HCT116 (cell line): ENCODE measurements at regions not wholly inside any gene's neighbourhood (a gene's known extent, or its start where the extent isn't known, plus 50 kb on each side); places are given as distances from the start of the nearest gene placed in this dataset.

Experiments used
- ATAC-seq: fragments of 200-7000 bp; cut with Tn5 transposase; 2 replicates; pipeline ENCODE4 v1.9.1; 2020; ENCODE audit warnings: mild to moderate bottlenecking, moderate library complexity
- BruUV-seq: library from RNA; stranded (reverse); fragments of 400-500 nt; replicated peaks from 2 replicates; lab custom pipeline; 2021; lab: Mats Ljungman, UMichigan
- CTCF ChIA-PET: fragments of 300-600 bp; sonication (Branson Sonifier 250); formaldehyde crosslinking; loops from one replicate; lab custom pipeline; 2021; ENCODE audit warnings: antibody characterized with exemption; lab: Charles Lee
- POLR2A ChIA-PET: fragments of 300-600, 350-600 bp; sonication (Branson Sonifier 250); formaldehyde crosslinking; loops from one replicate; lab custom pipeline; 2021; ENCODE audit warnings: antibody characterized with exemption; lab: Charles Lee
- RAD21 ChIA-PET, 2 experiments: fragments of 300-600 bp; sonication (Branson Sonifier 250); formaldehyde crosslinking; loops; one replicate each; lab custom pipeline; 2023; ENCODE audit warnings: low total read pairs in 2 of 2; ENCODE audit not compliant: uncharacterized antibody in 2 of 2, unreplicated experiment in 2 of 2, low non-redundant PET in 1 of 2; lab: Charles Lee
- DNase-seq: peaks from one replicate; pipeline ENCODE4 v3.0.0-alpha.2; 2010; ENCODE audit warnings: low read depth, low spot score
- H2AFZ ChIP-seq: fragments of 200-600 bp; shearing (Covaris generic), sonication (generic); 2 replicates; pipeline ENCODE4 v1.6.1; 2017; ENCODE audit warnings: low read depth, mixed run types, mixed read lengths, antibody characterized with exemption, low read length; ENCODE audit not compliant: poor library complexity, severe bottlenecking
- H3K27ac ChIP-seq: 2 replicates; pipeline ENCODE4 v1.5.1; 2012; ENCODE audit warnings: low read depth, low read length
- H3K27me3 ChIP-seq: fragments of 200-600 bp; sonication (generic); 2 replicates; pipeline ENCODE4 v1.6.1; 2016; ENCODE audit warnings: mixed run types, low read length, mixed read lengths; ENCODE audit not compliant: insufficient read depth
- H3K36me3 ChIP-seq, 2 experiments: fragments of 200-500 bp in 1 of 2; fragments of 200-600 bp in 1 of 2; sonication (Bioruptor generic) in 1 of 2; sonication (generic) in 1 of 2; 2 replicates each; pipeline versions ENCODE4 v1.5.1 to v1.6.1; 2014 to 2016; ENCODE audit warnings: low read length in 2 of 2, inconsistent platforms in 1 of 2, mixed read lengths in 1 of 2, mixed run types in 1 of 2; ENCODE audit not compliant: insufficient read depth in 2 of 2, control insufficient read depth in 1 of 2
- H3K4me1 ChIP-seq, 2 experiments: fragments of 200-600 bp in 1 of 2; sonication (generic) in 1 of 2; 2 replicates each; pipeline versions ENCODE4 v1.5.1 to v1.6.1; 2012 to 2017; ENCODE audit warnings: low read length in 2 of 2, inconsistent platforms in 1 of 2, mild to moderate bottlenecking in 1 of 2, mixed read lengths in 1 of 2, mixed run types in 1 of 2, moderate library complexity in 1 of 2; ENCODE audit not compliant: insufficient read depth in 2 of 2, control insufficient read depth in 1 of 2
- H3K4me2 ChIP-seq: fragments of 200-600 bp; sonication (generic); 2 replicates; pipeline ENCODE4 v1.6.1; 2017; ENCODE audit warnings: mixed run types, low read length, mixed read lengths
- H3K4me3 ChIP-seq, 2 experiments: fragments of 200-600 bp in 1 of 2; sonication (generic) in 1 of 2; replicated peaks in 1 of 2; 2 replicates each; pipeline ENCODE4 v1.5.1; 2011 to 2016; ENCODE audit warnings: low read length in 2 of 2, control low read depth in 1 of 2, low read depth in 1 of 2, mild to moderate bottlenecking in 1 of 2, mixed read lengths in 1 of 2, mixed run types in 1 of 2
- H3K79me2 ChIP-seq: fragments of 200-600 bp; sonication (generic); 2 replicates; pipeline ENCODE4 v1.6.1; 2017; ENCODE audit warnings: mild to moderate bottlenecking, mixed run types, low read length, moderate library complexity, mixed read lengths; ENCODE audit not compliant: insufficient read depth
- H3K9ac ChIP-seq: fragments of 200-600 bp; sonication (generic); 2 replicates; pipeline ENCODE4 v1.6.1; 2016; ENCODE audit warnings: low read length, mixed read lengths
- H3K9me2 ChIP-seq: fragments of 200-600 bp; sonication (generic), shearing (Covaris generic); 2 replicates; pipeline ENCODE4 v1.6.1; 2017; ENCODE audit warnings: mixed run types, mild to moderate bottlenecking, moderate library complexity; ENCODE audit not compliant: insufficient read depth
- H3K9me3 ChIP-seq, 2 experiments: fragments of 200-500 bp in 1 of 2; fragments of 200-600 bp in 1 of 2; sonication (Bioruptor generic) in 1 of 2; sonication (generic) in 1 of 2; 2 replicates each; pipeline ENCODE4 v1.6.1; 2014 to 2017; ENCODE audit warnings: low read length in 2 of 2, mixed read lengths in 2 of 2, inconsistent platforms in 1 of 2, low read depth in 1 of 2, mild to moderate bottlenecking in 1 of 2, mixed run types in 1 of 2, moderate library complexity in 1 of 2; ENCODE audit not compliant: control insufficient read depth in 1 of 2, insufficient read depth in 1 of 2
- H4K20me1 ChIP-seq: fragments of 200-600 bp; sonication (generic), shearing (Covaris generic); 2 replicates; pipeline ENCODE4 v1.6.1; 2017; ENCODE audit warnings: mixed run types, mild to moderate bottlenecking, moderate library complexity; ENCODE audit not compliant: insufficient read depth
- CBX3 ChIP-seq: IDR thresholded peaks from 2 replicates; pipeline ENCODE4 v1.6.1; 2012; ENCODE audit warnings: low read depth
- ELF1 ChIP-seq: IDR thresholded peaks from 2 replicates; pipeline ENCODE4 v1.6.1; 2012; ENCODE audit warnings: low read depth, borderline replicate concordance
- EZH2 ChIP-seq: fragments of 200-600 bp; sonication (generic); IDR thresholded peaks from 2 replicates; pipeline ENCODE4 v1.6.1; 2017; ENCODE audit warnings: antibody characterized with exemption, mixed run types
- JUND ChIP-seq: IDR thresholded peaks from 2 replicates; pipeline ENCODE4 v1.6.1; 2012
- POLR2A ChIP-seq: IDR thresholded peaks from 2 replicates; pipeline ENCODE4 v1.7.0; 2011; ENCODE audit warnings: borderline replicate concordance; ENCODE audit not compliant: insufficient read depth, insufficient read length; ENCODE audit errors: extremely low read depth
- RAD21 ChIP-seq: IDR thresholded peaks from 2 replicates; pipeline ENCODE4 v1.6.1; 2012; ENCODE audit warnings: low read depth, mild to moderate bottlenecking
- SP1 ChIP-seq: IDR thresholded peaks from 2 replicates; pipeline ENCODE4 v1.6.1; 2012; ENCODE audit warnings: low read depth
- SRF ChIP-seq: IDR thresholded peaks from 2 replicates; pipeline ENCODE4 v1.6.1; 2012; ENCODE audit warnings: low read depth
- ZNF274 ChIP-seq: fragments of 200-500 bp; sonication (Bioruptor generic); IDR thresholded peaks from 2 replicates; pipeline ENCODE4 v1.6.1; 2014; ENCODE audit warnings: mild to moderate bottlenecking, low read depth, low read length, inconsistent platforms
- intact Hi-C: fragments of 100-400 bp; cut with micrococcal nuclease; formaldehyde crosslinking; loops from 2 replicates; pipeline ENCODE4 v1.10.0; 2022
- TF ChIP-seq, protein P1 (sequence below): IDR thresholded peaks from 2 replicates; pipeline ENCODE4 v1.6.1; 2012
- TF ChIP-seq, protein P2 (sequence below): IDR thresholded peaks from 2 replicates; pipeline ENCODE4 v1.6.1; 2011; ENCODE audit warnings: mild to moderate bottlenecking, low read length, moderate library complexity; ENCODE audit not compliant: insufficient replicate concordance; ENCODE audit errors: extremely low read depth
- TF ChIP-seq, protein P3 (sequence below): IDR thresholded peaks from 2 replicates; pipeline ENCODE4 v1.6.1; 2012; ENCODE audit warnings: low read depth
- TF ChIP-seq, protein P4 (sequence below), 3 experiments: fragments of 200-600 bp in 1 of 3; sonication (generic) in 1 of 3; IDR thresholded peaks in 2 of 3; conservative IDR thresholded peaks in 1 of 3; 2 replicates each; pipeline ENCODE4 v1.5.1; 2012 to 2017; ENCODE audit warnings: low read depth in 2 of 3, low read length in 2 of 3, antibody characterized with exemption in 1 of 3, borderline replicate concordance in 1 of 3, control low read depth in 1 of 3, mild to moderate bottlenecking in 1 of 3, mixed read lengths in 1 of 3, mixed run types in 1 of 3, moderate library complexity in 1 of 3; ENCODE audit not compliant: insufficient read depth in 1 of 3
- TF ChIP-seq, protein P5 (sequence below): IDR thresholded peaks from 2 replicates; pipeline ENCODE4 v1.6.1; 2012

DNA sequence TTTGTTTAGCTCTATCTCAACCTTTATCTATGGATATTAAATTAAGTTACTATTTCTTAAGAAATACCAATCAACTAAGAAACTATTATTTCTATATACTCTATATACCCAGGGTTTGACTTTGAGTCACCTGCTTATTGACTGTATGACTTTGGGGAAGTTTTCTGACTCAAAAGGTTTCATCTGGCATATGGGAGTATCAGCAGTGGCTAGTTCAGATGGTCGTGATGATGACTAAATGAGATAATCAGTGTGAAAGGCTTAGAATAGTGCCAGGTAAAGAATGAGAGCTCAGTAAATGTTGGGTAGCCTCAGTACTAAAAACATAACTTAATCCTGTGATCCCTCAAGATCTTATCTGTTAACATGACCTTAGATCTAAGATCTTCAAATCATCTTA is 179.7 kb upstream of the ISL1 start:
- DNase-seq, result no peak
- BruUV-seq, result no TSS peak
- no peaks in the 10 kb centered on the region for H3K9me2 ChIP-seq
- no peak for TF ChIP-seq JUND
- TF ChIP-seq, protein P1, sequence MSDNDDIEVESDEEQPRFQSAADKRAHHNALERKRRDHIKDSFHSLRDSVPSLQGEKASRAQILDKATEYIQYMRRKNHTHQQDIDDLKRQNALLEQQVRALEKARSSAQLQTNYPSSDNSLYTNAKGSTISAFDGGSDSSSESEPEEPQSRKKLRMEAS, result no peak
- TF ChIP-seq ZNF274, result no peak
- TF ChIP-seq, protein P2, sequence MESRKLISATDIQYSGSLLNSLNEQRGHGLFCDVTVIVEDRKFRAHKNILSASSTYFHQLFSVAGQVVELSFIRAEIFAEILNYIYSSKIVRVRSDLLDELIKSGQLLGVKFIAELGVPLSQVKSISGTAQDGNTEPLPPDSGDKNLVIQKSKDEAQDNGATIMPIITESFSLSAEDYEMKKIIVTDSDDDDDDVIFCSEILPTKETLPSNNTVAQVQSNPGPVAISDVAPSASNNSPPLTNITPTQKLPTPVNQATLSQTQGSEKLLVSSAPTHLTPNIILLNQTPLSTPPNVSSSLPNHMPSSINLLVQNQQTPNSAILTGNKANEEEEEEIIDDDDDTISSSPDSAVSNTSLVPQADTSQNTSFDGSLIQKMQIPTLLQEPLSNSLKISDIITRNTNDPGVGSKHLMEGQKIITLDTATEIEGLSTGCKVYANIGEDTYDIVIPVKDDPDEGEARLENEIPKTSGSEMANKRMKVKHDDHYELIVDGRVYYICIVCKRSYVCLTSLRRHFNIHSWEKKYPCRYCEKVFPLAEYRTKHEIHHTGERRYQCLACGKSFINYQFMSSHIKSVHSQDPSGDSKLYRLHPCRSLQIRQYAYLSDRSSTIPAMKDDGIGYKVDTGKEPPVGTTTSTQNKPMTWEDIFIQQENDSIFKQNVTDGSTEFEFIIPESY, result no peak
- no peak for TF ChIP-seq SP1
- TF ChIP-seq EZH2, result no peak
- TF ChIP-seq, protein P3, sequence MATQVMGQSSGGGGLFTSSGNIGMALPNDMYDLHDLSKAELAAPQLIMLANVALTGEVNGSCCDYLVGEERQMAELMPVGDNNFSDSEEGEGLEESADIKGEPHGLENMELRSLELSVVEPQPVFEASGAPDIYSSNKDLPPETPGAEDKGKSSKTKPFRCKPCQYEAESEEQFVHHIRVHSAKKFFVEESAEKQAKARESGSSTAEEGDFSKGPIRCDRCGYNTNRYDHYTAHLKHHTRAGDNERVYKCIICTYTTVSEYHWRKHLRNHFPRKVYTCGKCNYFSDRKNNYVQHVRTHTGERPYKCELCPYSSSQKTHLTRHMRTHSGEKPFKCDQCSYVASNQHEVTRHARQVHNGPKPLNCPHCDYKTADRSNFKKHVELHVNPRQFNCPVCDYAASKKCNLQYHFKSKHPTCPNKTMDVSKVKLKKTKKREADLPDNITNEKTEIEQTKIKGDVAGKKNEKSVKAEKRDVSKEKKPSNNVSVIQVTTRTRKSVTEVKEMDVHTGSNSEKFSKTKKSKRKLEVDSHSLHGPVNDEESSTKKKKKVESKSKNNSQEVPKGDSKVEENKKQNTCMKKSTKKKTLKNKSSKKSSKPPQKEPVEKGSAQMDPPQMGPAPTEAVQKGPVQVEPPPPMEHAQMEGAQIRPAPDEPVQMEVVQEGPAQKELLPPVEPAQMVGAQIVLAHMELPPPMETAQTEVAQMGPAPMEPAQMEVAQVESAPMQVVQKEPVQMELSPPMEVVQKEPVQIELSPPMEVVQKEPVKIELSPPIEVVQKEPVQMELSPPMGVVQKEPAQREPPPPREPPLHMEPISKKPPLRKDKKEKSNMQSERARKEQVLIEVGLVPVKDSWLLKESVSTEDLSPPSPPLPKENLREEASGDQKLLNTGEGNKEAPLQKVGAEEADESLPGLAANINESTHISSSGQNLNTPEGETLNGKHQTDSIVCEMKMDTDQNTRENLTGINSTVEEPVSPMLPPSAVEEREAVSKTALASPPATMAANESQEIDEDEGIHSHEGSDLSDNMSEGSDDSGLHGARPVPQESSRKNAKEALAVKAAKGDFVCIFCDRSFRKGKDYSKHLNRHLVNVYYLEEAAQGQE, result no peak
- TF ChIP-seq ELF1, result no peak
- TF ChIP-seq SRF, result no peak
- no peak for TF ChIP-seq POLR2A
- no peak for TF ChIP-seq RAD21
- TF ChIP-seq, protein P4, sequence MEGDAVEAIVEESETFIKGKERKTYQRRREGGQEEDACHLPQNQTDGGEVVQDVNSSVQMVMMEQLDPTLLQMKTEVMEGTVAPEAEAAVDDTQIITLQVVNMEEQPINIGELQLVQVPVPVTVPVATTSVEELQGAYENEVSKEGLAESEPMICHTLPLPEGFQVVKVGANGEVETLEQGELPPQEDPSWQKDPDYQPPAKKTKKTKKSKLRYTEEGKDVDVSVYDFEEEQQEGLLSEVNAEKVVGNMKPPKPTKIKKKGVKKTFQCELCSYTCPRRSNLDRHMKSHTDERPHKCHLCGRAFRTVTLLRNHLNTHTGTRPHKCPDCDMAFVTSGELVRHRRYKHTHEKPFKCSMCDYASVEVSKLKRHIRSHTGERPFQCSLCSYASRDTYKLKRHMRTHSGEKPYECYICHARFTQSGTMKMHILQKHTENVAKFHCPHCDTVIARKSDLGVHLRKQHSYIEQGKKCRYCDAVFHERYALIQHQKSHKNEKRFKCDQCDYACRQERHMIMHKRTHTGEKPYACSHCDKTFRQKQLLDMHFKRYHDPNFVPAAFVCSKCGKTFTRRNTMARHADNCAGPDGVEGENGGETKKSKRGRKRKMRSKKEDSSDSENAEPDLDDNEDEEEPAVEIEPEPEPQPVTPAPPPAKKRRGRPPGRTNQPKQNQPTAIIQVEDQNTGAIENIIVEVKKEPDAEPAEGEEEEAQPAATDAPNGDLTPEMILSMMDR (IDR thresholded peaks at IDR 0.05 in 2 of 3, conservative IDR thresholded peaks at IDR 0.05 in 1 of 3; ENCODE audit: borderline replicate concordance in 1 of 3, insufficient read depth in 1 of 3, low read depth in 2 of 3, low read length in 2 of 3), result no peak
- no peak for TF ChIP-seq CBX3
- TF ChIP-seq, protein P5, sequence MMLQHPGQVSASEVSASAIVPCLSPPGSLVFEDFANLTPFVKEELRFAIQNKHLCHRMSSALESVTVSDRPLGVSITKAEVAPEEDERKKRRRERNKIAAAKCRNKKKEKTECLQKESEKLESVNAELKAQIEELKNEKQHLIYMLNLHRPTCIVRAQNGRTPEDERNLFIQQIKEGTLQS, result no peak
- no peaks in the 10 kb centered on the region for H3K79me2 ChIP-seq
- H3K27ac ChIP-seq, result no peak overlapping the region
- no peaks in the 10 kb centered on the region; a peak in 2 of 4 replicates for H3K9me3 ChIP-seq
- POLR2A ChIA-PET, result no interaction called here
- H3K4me2 ChIP-seq, result no peak overlapping the region
- RAD21 ChIA-PET, result no interaction called here
- CTCF ChIA-PET, result no interaction called here
- no peak for ATAC-seq
- H2AFZ ChIP-seq, result no peak overlapping the region
- H3K4me3 ChIP-seq, result no peak overlapping the region
- intact Hi-C loops, result no loop called here
- H3K36me3 ChIP-seq, result no peaks in the 10 kb centered on the region
- no peaks in the 10 kb centered on the region for H3K4me1 ChIP-seq
- no peaks in the 10 kb centered on the region for H3K27me3 ChIP-seq
- H4K20me1 ChIP-seq, result no peaks in the 10 kb centered on the region
- H3K9ac ChIP-seq, result no peak overlapping the region
